Stomach (tissue), 4 donors: ENCODE measurements at regions not wholly inside any gene's neighbourhood (a gene's known extent, or its start where the extent isn't known, plus 50 kb on each side); places are given as distances from the start of the nearest gene placed in this dataset.

Experiments
- EP300 ChIP-seq: sonication (generic); formaldehyde crosslinking; IDR thresholded peaks from one replicate; pipeline ENCODE4 v1.6.1; 2017; ENCODE audit warnings: antibody characterized with exemption
- POLR2A ChIP-seq, 4 donors: fragments of 450-650 bp; IDR thresholded peaks; one replicate each; pipeline ENCODE4 v1.6.1; 2016; ENCODE audit warnings: antibody characterized with exemption in 4 of 4, control low read depth in 2 of 4, mild to moderate bottlenecking in 1 of 4, moderate library complexity in 1 of 4
- POLR2AphosphoS5 ChIP-seq, 3 donors: sonication (generic); formaldehyde crosslinking; IDR thresholded peaks; one replicate each; pipeline ENCODE4 v1.6.1; 2016; ENCODE audit warnings: antibody characterized with exemption in 3 of 3
- TF ChIP-seq, protein P1 (sequence below), 7 experiments: fragments of 450-650 bp in 4 of 7; fragments of 200-600 bp in 3 of 7; sonication (generic) in 3 of 7; IDR thresholded peaks; one replicate each; pipeline ENCODE4 v1.5.1; 2016 to 2019; ENCODE audit warnings: antibody characterized with exemption in 7 of 7, control low read depth in 2 of 7, mild to moderate bottlenecking in 1 of 7

- TF ChIP-seq, protein P1, sequence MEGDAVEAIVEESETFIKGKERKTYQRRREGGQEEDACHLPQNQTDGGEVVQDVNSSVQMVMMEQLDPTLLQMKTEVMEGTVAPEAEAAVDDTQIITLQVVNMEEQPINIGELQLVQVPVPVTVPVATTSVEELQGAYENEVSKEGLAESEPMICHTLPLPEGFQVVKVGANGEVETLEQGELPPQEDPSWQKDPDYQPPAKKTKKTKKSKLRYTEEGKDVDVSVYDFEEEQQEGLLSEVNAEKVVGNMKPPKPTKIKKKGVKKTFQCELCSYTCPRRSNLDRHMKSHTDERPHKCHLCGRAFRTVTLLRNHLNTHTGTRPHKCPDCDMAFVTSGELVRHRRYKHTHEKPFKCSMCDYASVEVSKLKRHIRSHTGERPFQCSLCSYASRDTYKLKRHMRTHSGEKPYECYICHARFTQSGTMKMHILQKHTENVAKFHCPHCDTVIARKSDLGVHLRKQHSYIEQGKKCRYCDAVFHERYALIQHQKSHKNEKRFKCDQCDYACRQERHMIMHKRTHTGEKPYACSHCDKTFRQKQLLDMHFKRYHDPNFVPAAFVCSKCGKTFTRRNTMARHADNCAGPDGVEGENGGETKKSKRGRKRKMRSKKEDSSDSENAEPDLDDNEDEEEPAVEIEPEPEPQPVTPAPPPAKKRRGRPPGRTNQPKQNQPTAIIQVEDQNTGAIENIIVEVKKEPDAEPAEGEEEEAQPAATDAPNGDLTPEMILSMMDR (IDR thresholded peaks at IDR 0.05), result no peak
- TF ChIP-seq POLR2A (IDR thresholded peaks at IDR 0.05) (no peak), POLR2AphosphoS5 (IDR thresholded peaks at IDR 0.05) (no peak), EP300 (no peak)
Measured at GRCh38 chr1:80837066-80837465, 963.7 kb upstream of the ADGRL2 start.
